ENCODE measurements at regions not wholly inside any gene's neighbourhood (a gene's known extent, or its start where the extent isn't known, plus 50 kb on each side); places are given as distances from the start of the nearest gene placed in this dataset.
A peak's percentile ranks its signal among the peaks of the same experiment; 100 is the strongest.

- H2BK120ac ChIP-seq (ENCODE audit: low read depth, low read length): peak overlapping the region; percentile 56
- H3K4me1 ChIP-seq (ENCODE audit: control insufficient read depth, insufficient read depth, low read depth, low read length): peaks cover 15% of the 10 kb centered on the region
- H4K8ac ChIP-seq (ENCODE audit: low read length): peak overlapping the region; percentile 1
- no peaks in the 10 kb centered on the region for H3K9me3 ChIP-seq (ENCODE audit: control insufficient read depth, low read length)
- no peak overlapping the region for H3K23ac ChIP-seq (ENCODE audit: low read length in 2 of 2)
- H3K14ac ChIP-seq (ENCODE audit: low read length in 2 of 2): no peak overlapping the region
- no peak overlapping the region for H2AK5ac ChIP-seq (ENCODE audit: low read length, severe bottlenecking)
- peak overlapping the region; percentile 9 to 11 for H2BK12ac ChIP-seq (ENCODE audit: low read length in 2 of 2)
- H3K27ac ChIP-seq (ENCODE audit: low read length, poor library complexity, severe bottlenecking): no peak overlapping the region
- no peak overlapping the region for H2BK5ac ChIP-seq (ENCODE audit: low read depth, low read length, poor library complexity, severe bottlenecking)
- peak overlapping the region; percentile 1 for H2BK15ac ChIP-seq (ENCODE audit: low read depth, poor library complexity, severe bottlenecking)
- no peaks in the 10 kb centered on the region for H3K79me1 ChIP-seq (replicated peaks; ENCODE audit: low read length, poor library complexity, severe bottlenecking)
- peaks cover 0 to 36% of the 10 kb centered on the region in 2 experiments for H3K27me3 ChIP-seq (ENCODE audit: control insufficient read depth in 1 of 2, insufficient read depth in 1 of 2, low read length in 2 of 2)
- H3K4ac ChIP-seq (ENCODE audit: low read depth in 1 of 2, low read length in 2 of 2): peak overlapping the region in 1 of 2 experiments; percentile 71
- peak overlapping the region; percentile 88 for H3K9ac ChIP-seq (ENCODE audit: low read length)
- peak; percentile 81 for DNase-seq
- H3K18ac ChIP-seq (ENCODE audit: low read depth in 1 of 2, low read length in 2 of 2): peak overlapping the region; percentile 11 to 89
- peak overlapping the region; percentile 95 for H2AFZ ChIP-seq (ENCODE audit: low read depth, low read length)
- H3K36me3 ChIP-seq (ENCODE audit: control insufficient read depth in 1 of 2, insufficient read depth in 2 of 2, low read depth in 1 of 2, low read length in 2 of 2): no peaks in the 10 kb centered on the region
- WGBS: 7% methylated on average over 29 of the region's 34 CpGs
- H3K4me2 ChIP-seq (ENCODE audit: low read length, poor library complexity, severe bottlenecking): peak overlapping the region; percentile 84
- H3K4me3 ChIP-seq (ENCODE audit: insufficient read depth in 1 of 2, low read depth in 1 of 2, low read length in 2 of 2): peak overlapping the region; percentile 58 to 88
- H4K91ac ChIP-seq (ENCODE audit: low read length): no peak overlapping the region
These were observed 93.7 kb upstream of the PRDM1 start for GRCh38 chr6:105992315-105992961.

GRCh38 chr6:105991561-105992314 lies 94.4 kb upstream of the PRDM1 start:
- Histone ChIP-seq H3K36me3 (ENCODE audit: control insufficient read depth in 1 of 2, insufficient read depth in 2 of 2, low read depth in 1 of 2, low read length in 2 of 2) (no peaks in the 10 kb centered on the region), H3K9ac (ENCODE audit: low read length) (peak overlapping the region; percentile 88), H3K27ac (ENCODE audit: low read length, poor library complexity, severe bottlenecking) (no peak overlapping the region), H3K27me3 (ENCODE audit: control insufficient read depth in 1 of 2, insufficient read depth in 1 of 2, low read length in 2 of 2) (peaks cover 0 to 35% of the 10 kb centered on the region in 2 experiments), H2BK12ac (ENCODE audit: low read length in 2 of 2) (peak overlapping the region; percentile 9 to 10), H2BK15ac (ENCODE audit: low read depth, poor library complexity, severe bottlenecking) (peak overlapping the region; percentile 82), H2AK5ac (ENCODE audit: low read length, severe bottlenecking) (no peak overlapping the region), H4K91ac (ENCODE audit: low read length) (no peak overlapping the region), H3K23ac (ENCODE audit: low read length in 2 of 2) (peak overlapping the region in 1 of 2 experiments; percentile 85), H3K14ac (ENCODE audit: low read length in 2 of 2) (no peak overlapping the region), H2BK120ac (ENCODE audit: low read depth, low read length) (no peak overlapping the region), H3K9me3 (ENCODE audit: control insufficient read depth, low read length) (no peaks in the 10 kb centered on the region), H3K4me3 (ENCODE audit: insufficient read depth in 1 of 2, low read depth in 1 of 2, low read length in 2 of 2) (peak overlapping the region; percentile 58 to 88), H3K4ac (ENCODE audit: low read depth in 1 of 2, low read length in 2 of 2) (peak overlapping the region in 1 of 2 experiments; percentile 9), H4K8ac (ENCODE audit: low read length) (peak overlapping the region; percentile 27), H2AFZ (ENCODE audit: low read depth, low read length) (peak overlapping the region; percentile 59), H3K18ac (ENCODE audit: low read depth in 1 of 2, low read length in 2 of 2) (peak overlapping the region; percentile 11 to 43), H2BK5ac (ENCODE audit: low read depth, low read length, poor library complexity, severe bottlenecking) (no peak overlapping the region), H3K4me1 (ENCODE audit: control insufficient read depth, insufficient read depth, low read depth, low read length) (peaks cover 15% of the 10 kb centered on the region), H3K79me1 (replicated peaks; ENCODE audit: low read length, poor library complexity, severe bottlenecking) (no peaks in the 10 kb centered on the region), H3K4me2 (ENCODE audit: low read length, poor library complexity, severe bottlenecking) (peak overlapping the region; percentile 84)
- WGBS: 7% methylated on average over 23 of the region's 23 CpGs
- no peak for DNase-seq

GRCh38 chr6:105990151-105990550 lies 96.0 kb upstream of the PRDM1 start:
- Histone ChIP-seq H4K91ac (ENCODE audit: low read length) (no peak overlapping the region), H3K4ac (ENCODE audit: low read depth in 1 of 2, low read length in 2 of 2) (no peak overlapping the region), H3K4me3 (ENCODE audit: insufficient read depth in 1 of 2, low read depth in 1 of 2, low read length in 2 of 2) (no peak overlapping the region), H3K4me2 (ENCODE audit: low read length, poor library complexity, severe bottlenecking) (no peak overlapping the region), H4K8ac (ENCODE audit: low read length) (no peak overlapping the region), H2BK12ac (ENCODE audit: low read length in 2 of 2) (no peak overlapping the region), H3K36me3 (ENCODE audit: control insufficient read depth in 1 of 2, insufficient read depth in 2 of 2, low read depth in 1 of 2, low read length in 2 of 2) (no peaks in the 10 kb centered on the region), H3K9ac (ENCODE audit: low read length) (no peak overlapping the region), H2BK120ac (ENCODE audit: low read depth, low read length) (no peak overlapping the region), H3K18ac (ENCODE audit: low read depth in 1 of 2, low read length in 2 of 2) (no peak overlapping the region), H2AK5ac (ENCODE audit: low read length, severe bottlenecking) (no peak overlapping the region), H2AFZ (ENCODE audit: low read depth, low read length) (no peak overlapping the region), H3K27me3 (ENCODE audit: control insufficient read depth in 1 of 2, insufficient read depth in 1 of 2, low read length in 2 of 2) (peaks cover 0 to 48% of the 10 kb centered on the region in 2 experiments), H3K79me1 (replicated peaks; ENCODE audit: low read length, poor library complexity, severe bottlenecking) (no peaks in the 10 kb centered on the region), H3K9me3 (ENCODE audit: control insufficient read depth, low read length) (no peaks in the 10 kb centered on the region), H3K14ac (ENCODE audit: low read length in 2 of 2) (no peak overlapping the region), H2BK5ac (ENCODE audit: low read depth, low read length, poor library complexity, severe bottlenecking) (no peak overlapping the region), H3K4me1 (ENCODE audit: control insufficient read depth, insufficient read depth, low read depth, low read length) (peaks cover 20% of the 10 kb centered on the region), H3K23ac (ENCODE audit: low read length in 2 of 2) (no peak overlapping the region), H3K27ac (ENCODE audit: low read length, poor library complexity, severe bottlenecking) (no peak overlapping the region), H2BK15ac (ENCODE audit: low read depth, poor library complexity, severe bottlenecking) (no peak overlapping the region)
- DNase-seq: no peak

DNA sequence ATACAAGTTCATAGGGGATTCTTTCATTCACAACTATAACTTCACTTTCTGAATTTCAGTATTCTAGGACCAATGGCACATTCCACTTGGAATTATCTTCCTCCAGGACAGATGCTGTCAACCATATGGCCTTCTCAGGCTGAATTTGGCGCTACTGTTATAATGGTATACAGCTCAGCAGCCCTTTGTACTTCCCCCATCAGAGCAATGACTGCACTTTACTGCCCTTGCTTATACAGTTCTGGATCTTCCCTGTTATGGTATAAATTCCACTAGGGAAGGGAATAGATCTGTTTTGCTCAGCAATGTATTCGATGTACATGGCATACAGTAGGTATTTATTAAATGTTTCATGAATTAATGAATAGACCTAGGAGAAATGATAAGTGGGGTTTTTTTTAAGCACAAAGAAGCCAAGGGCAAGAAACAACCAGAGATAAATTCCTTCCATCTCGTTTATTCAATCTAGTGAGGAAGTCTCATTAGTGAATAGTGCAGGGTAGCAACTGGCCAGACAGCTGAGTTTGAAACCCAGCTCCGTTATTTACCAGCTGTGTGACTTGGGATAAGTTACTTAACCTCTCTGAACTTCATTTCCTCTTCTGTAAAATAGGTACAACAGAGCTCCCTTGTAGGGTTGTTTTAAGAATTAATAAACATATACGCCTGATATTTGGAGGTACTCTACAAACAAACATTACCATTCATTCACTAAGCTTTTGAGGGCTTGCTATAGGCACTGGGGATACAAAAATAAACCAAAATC lies 97.1 kb upstream of the PRDM1 start:
- H2BK12ac ChIP-seq (ENCODE audit: low read length in 2 of 2): no peak overlapping the region
- no peak overlapping the region for H3K23ac ChIP-seq (ENCODE audit: low read length in 2 of 2)
- no peak overlapping the region for H2BK5ac ChIP-seq (ENCODE audit: low read depth, low read length, poor library complexity, severe bottlenecking)
- peaks cover 14% of the 10 kb centered on the region for H3K4me1 ChIP-seq (ENCODE audit: control insufficient read depth, insufficient read depth, low read depth, low read length)
- H4K91ac ChIP-seq (ENCODE audit: low read length): no peak overlapping the region
- H3K18ac ChIP-seq (ENCODE audit: low read depth in 1 of 2, low read length in 2 of 2): no peak overlapping the region
- H3K36me3 ChIP-seq (ENCODE audit: control insufficient read depth in 1 of 2, insufficient read depth in 2 of 2, low read depth in 1 of 2, low read length in 2 of 2): no peaks in the 10 kb centered on the region
- no peak overlapping the region for H4K8ac ChIP-seq (ENCODE audit: low read length)
- no peak overlapping the region for H3K4me3 ChIP-seq (ENCODE audit: insufficient read depth in 1 of 2, low read depth in 1 of 2, low read length in 2 of 2)
- DNase-seq: no peak
- no peak overlapping the region for H2BK120ac ChIP-seq (ENCODE audit: low read depth, low read length)
- H3K27me3 ChIP-seq (ENCODE audit: control insufficient read depth in 1 of 2, insufficient read depth in 1 of 2, low read length in 2 of 2): peaks cover 0 to 46% of the 10 kb centered on the region in 2 experiments
- H2AK5ac ChIP-seq (ENCODE audit: low read length, severe bottlenecking): no peak overlapping the region
- no peak overlapping the region for H2BK15ac ChIP-seq (ENCODE audit: low read depth, poor library complexity, severe bottlenecking)
- no peak overlapping the region for H3K14ac ChIP-seq (ENCODE audit: low read length in 2 of 2)
- no peak overlapping the region for H3K4me2 ChIP-seq (ENCODE audit: low read length, poor library complexity, severe bottlenecking)
- H2AFZ ChIP-seq (ENCODE audit: low read depth, low read length): no peak overlapping the region
- no peaks in the 10 kb centered on the region for H3K9me3 ChIP-seq (ENCODE audit: control insufficient read depth, low read length)
- 100% methylated on average over 3 of the region's 5 CpGs for WGBS
- no peaks in the 10 kb centered on the region for H3K79me1 ChIP-seq (replicated peaks; ENCODE audit: low read length, poor library complexity, severe bottlenecking)
- H3K27ac ChIP-seq (ENCODE audit: low read length, poor library complexity, severe bottlenecking): no peak overlapping the region
- no peak overlapping the region for H3K4ac ChIP-seq (ENCODE audit: low read depth in 1 of 2, low read length in 2 of 2)
- H3K9ac ChIP-seq (ENCODE audit: low read length): no peak overlapping the region

Measured in mesenchymal stem cell (in vitro differentiated cells and primary cell).